Liver (tissue), 3 donors: ENCODE measurements at regions not wholly inside any gene's neighbourhood (a gene's known extent, or its start where the extent isn't known, plus 50 kb on each side); places are given as distances from the start of the nearest gene placed in this dataset.

Source experiments
- ATF3 ChIP-seq: IDR thresholded peaks from 2 replicates; pipeline ENCODE4 v1.6.1; 2016; ENCODE audit warnings: antibody characterized with exemption
- CTCF ChIP-seq: fragments of 150-350 bp; IDR thresholded peaks from 2 replicates; pipeline ENCODE4 v1.5.1; 2017; ENCODE audit warnings: improper control_type of control experiment, low read depth, low read length; ENCODE audit not compliant: missing input control
- FOXA1 ChIP-seq: IDR thresholded peaks from 2 replicates; pipeline ENCODE4 v1.6.1; 2016; ENCODE audit warnings: antibody characterized with exemption
- GABPA ChIP-seq, 2 donors: IDR thresholded peaks in 1 of 2; conservative IDR thresholded peaks in 1 of 2; 2 replicates each; pipeline ENCODE4 v1.6.1; 2016; ENCODE audit warnings: antibody characterized with exemption in 2 of 2, mild to moderate bottlenecking in 1 of 2, moderate library complexity in 1 of 2
- JUND ChIP-seq, 2 donors: IDR thresholded peaks; 2 replicates each; pipeline ENCODE4 v1.6.1; 2016; ENCODE audit warnings: antibody characterized with exemption in 2 of 2
- MAX ChIP-seq: IDR thresholded peaks from 2 replicates; pipeline ENCODE4 v1.6.1; 2016; ENCODE audit warnings: antibody characterized with exemption
- RAD21 ChIP-seq, 2 donors: IDR thresholded peaks; 2 replicates each; pipeline ENCODE4 v1.6.1; 2016; ENCODE audit warnings: antibody characterized with exemption in 2 of 2, mild to moderate bottlenecking in 2 of 2
- REST ChIP-seq: IDR thresholded peaks from 2 replicates; pipeline ENCODE4 v1.6.1; 2016; ENCODE audit warnings: antibody characterized with exemption, mild to moderate bottlenecking
- RXRA ChIP-seq, 2 donors: IDR thresholded peaks; 2 replicates each; pipeline ENCODE4 v1.6.1; 2017 to 2018; ENCODE audit warnings: antibody characterized with exemption in 2 of 2, mild to moderate bottlenecking in 1 of 2
- SP1 ChIP-seq: IDR thresholded peaks from 2 replicates; pipeline ENCODE4 v1.6.1; 2018; ENCODE audit warnings: antibody characterized with exemption, mild to moderate bottlenecking
- TAF1 ChIP-seq: conservative IDR thresholded peaks from 2 replicates; pipeline ENCODE4 v1.6.1; 2016; ENCODE audit warnings: antibody characterized with exemption, mild to moderate bottlenecking
- YY1 ChIP-seq: IDR thresholded peaks from 2 replicates; pipeline ENCODE4 v1.6.1; 2016; ENCODE audit warnings: antibody characterized with exemption, mild to moderate bottlenecking
- donor health status: healthy.
- donor health status: healthy.

GRCh38 chr16:74104022-74104421, 192.6 kb upstream of the PSMD7 start:
- no peak for TF ChIP-seq CTCF
- no peak for TF ChIP-seq RAD21 (IDR thresholded peaks at IDR 0.05)
- no peak for TF ChIP-seq TAF1
- no peak for TF ChIP-seq REST
- no peak for TF ChIP-seq JUND (IDR thresholded peaks at IDR 0.05)
- TF ChIP-seq RXRA (IDR thresholded peaks at IDR 0.05) = no peak
- TF ChIP-seq ATF3 = no peak
- no peak for TF ChIP-seq MAX
- TF ChIP-seq SP1 = no peak
- TF ChIP-seq FOXA1 = no peak
- TF ChIP-seq YY1 = no peak
- TF ChIP-seq GABPA (IDR thresholded peaks at IDR 0.05 in 1 of 2, conservative IDR thresholded peaks at IDR 0.05 in 1 of 2) = no peak
